ENCODE measurements at regions not wholly inside any gene's neighbourhood (a gene's known extent, or its start where the extent isn't known, plus 50 kb on each side); places are given as distances from the start of the nearest gene placed in this dataset.

- TF ChIP-seq ELF4 (IDR thresholded peaks at IDR 0.05): no peak
- TF ChIP-seq FOXM1 (IDR thresholded peaks at IDR 0.05; ENCODE audit: borderline replicate concordance): no peak
- no peak for TF ChIP-seq NFRKB (IDR thresholded peaks at IDR 0.05)
- no peak for TF ChIP-seq FOXK2 (IDR thresholded peaks at IDR 0.05)
- no peak for TF ChIP-seq SP1 (IDR thresholded peaks at IDR 0.05)
- TF ChIP-seq BHLHE40 (IDR thresholded peaks at IDR 0.05; ENCODE audit: borderline replicate concordance): no peak
- no peak for TF ChIP-seq TARDBP (IDR thresholded peaks at IDR 0.05)
- no peak for TF ChIP-seq SUZ12 (IDR thresholded peaks at IDR 0.05)
- no peak for TF ChIP-seq HDGF (IDR thresholded peaks at IDR 0.05; ENCODE audit: borderline replicate concordance)
These were observed 78.2 kb upstream of the TNFSF11 start for GRCh38 chr13:42495751-42496150.

Measured in HEK293T (cell line).